ENCODE measurements at regions not wholly inside any gene's neighbourhood (a gene's known extent, or its start where the extent isn't known, plus 50 kb on each side); places are given as distances from the start of the nearest gene placed in this dataset.

- Histone ChIP-seq H3K36me3 (ENCODE audit: control insufficient read depth, insufficient read depth, low read length) (no peaks in the 10 kb centered on the region), H3K9me3 (ENCODE audit: control insufficient read depth, low read depth, low read length) (no peaks in the 10 kb centered on the region), H3K4me1 (ENCODE audit: control insufficient read depth, insufficient read depth, low read length) (no peaks in the 10 kb centered on the region), H3K4me3 (ENCODE audit: low read length) (no peak overlapping the region), H3K27me3 (ENCODE audit: control insufficient read depth, insufficient read depth, low read length) (no peaks in the 10 kb centered on the region), H3K27ac (ENCODE audit: low read length) (peak overlapping the region; percentile 55)
- WGBS (ENCODE audit: insufficient coverage, low lambda C conversion rate): no CpG with 5 or more reads among the region's 6 CpGs
- DNase-seq: peak; percentile 84 to 90
Measured at GRCh38 chr11:122367809-122368231, 251.8 kb upstream of the BLID start.

- H3K27me3 ChIP-seq (ENCODE audit: control insufficient read depth, insufficient read depth, low read length): no peaks in the 10 kb centered on the region
- H3K36me3 ChIP-seq (ENCODE audit: control insufficient read depth, insufficient read depth, low read length): no peaks in the 10 kb centered on the region
- H3K4me3 ChIP-seq (ENCODE audit: low read length): no peak overlapping the region
- no peaks in the 10 kb centered on the region for H3K9me3 ChIP-seq (ENCODE audit: control insufficient read depth, low read depth, low read length)
- H3K4me1 ChIP-seq (ENCODE audit: control insufficient read depth, insufficient read depth, low read length): no peaks in the 10 kb centered on the region
- DNase-seq: no peak
- WGBS (ENCODE audit: insufficient coverage, low lambda C conversion rate): no CpG with 5 or more reads among the region's 11 CpGs
- no peak overlapping the region for H3K27ac ChIP-seq (ENCODE audit: low read length)
Measured at GRCh38 chr11:122365610-122366360, 249.8 kb upstream of the BLID start.

- no CpG with 5 or more reads among the region's 5 CpGs for WGBS (ENCODE audit: insufficient coverage, low lambda C conversion rate)
Measured at GRCh38 chr11:122363296-122363695, 247.3 kb upstream of the BLID start.

GRCh38 chr11:122362381-122362780, 246.4 kb upstream of the BLID start:
- no peaks in the 10 kb centered on the region for H3K27me3 ChIP-seq (ENCODE audit: control insufficient read depth, insufficient read depth, low read length)
- no peaks in the 10 kb centered on the region for H3K36me3 ChIP-seq (ENCODE audit: control insufficient read depth, insufficient read depth, low read length)
- no peak for DNase-seq
- H3K27ac ChIP-seq (ENCODE audit: low read length): no peak overlapping the region
- H3K9me3 ChIP-seq (ENCODE audit: control insufficient read depth, low read depth, low read length): no peaks in the 10 kb centered on the region
- H3K4me1 ChIP-seq (ENCODE audit: control insufficient read depth, insufficient read depth, low read length): no peaks in the 10 kb centered on the region
- WGBS (ENCODE audit: insufficient coverage, low lambda C conversion rate): no CpG with 5 or more reads among the region's 2 CpGs
- no peak overlapping the region for H3K4me3 ChIP-seq (ENCODE audit: low read length)

More at GRCh38 chr11:122363296-122363695, 247.3 kb upstream of the BLID start:
- no peak overlapping the region for H3K27ac ChIP-seq (ENCODE audit: low read length)
- H3K36me3 ChIP-seq (ENCODE audit: control insufficient read depth, insufficient read depth, low read length): no peaks in the 10 kb centered on the region
- H3K9me3 ChIP-seq (ENCODE audit: control insufficient read depth, low read depth, low read length): no peaks in the 10 kb centered on the region
- no peaks in the 10 kb centered on the region for H3K27me3 ChIP-seq (ENCODE audit: control insufficient read depth, insufficient read depth, low read length)
- no peak for DNase-seq
- H3K4me3 ChIP-seq (ENCODE audit: low read length): no peak overlapping the region
- no peaks in the 10 kb centered on the region for H3K4me1 ChIP-seq (ENCODE audit: control insufficient read depth, insufficient read depth, low read length)

GRCh38 chr11:122360875-122361274, 244.9 kb upstream of the BLID start:
- H3K4me3 ChIP-seq (ENCODE audit: low read length): no peak overlapping the region
- 90% methylated on average over 3 of the region's 4 CpGs for WGBS (ENCODE audit: insufficient coverage, low lambda C conversion rate)
- H3K36me3 ChIP-seq (ENCODE audit: control insufficient read depth, insufficient read depth, low read length): no peaks in the 10 kb centered on the region
- H3K27ac ChIP-seq (ENCODE audit: low read length): no peak overlapping the region
- H3K27me3 ChIP-seq (ENCODE audit: control insufficient read depth, insufficient read depth, low read length): no peaks in the 10 kb centered on the region
- no peaks in the 10 kb centered on the region for H3K4me1 ChIP-seq (ENCODE audit: control insufficient read depth, insufficient read depth, low read length)
- DNase-seq: no peak
- H3K9me3 ChIP-seq (ENCODE audit: control insufficient read depth, low read depth, low read length): no peaks in the 10 kb centered on the region

- DNase-seq: no peak
- Histone ChIP-seq H3K27ac (ENCODE audit: low read length) (no peak overlapping the region), H3K4me3 (ENCODE audit: low read length) (no peak overlapping the region), H3K4me1 (ENCODE audit: control insufficient read depth, insufficient read depth, low read length) (no peaks in the 10 kb centered on the region), H3K9me3 (ENCODE audit: control insufficient read depth, low read depth, low read length) (no peaks in the 10 kb centered on the region), H3K27me3 (ENCODE audit: control insufficient read depth, insufficient read depth, low read length) (no peaks in the 10 kb centered on the region), H3K36me3 (ENCODE audit: control insufficient read depth, insufficient read depth, low read length) (no peaks in the 10 kb centered on the region)
- 25% methylated on average over 2 of the region's 11 CpGs for whole genome bisulfite sequencing (ENCODE audit: insufficient coverage, low lambda C conversion rate)
Measured at GRCh38 chr11:122359081-122359571, 243.1 kb upstream of the BLID start.

GRCh38 chr11:122358292-122358691, 242.3 kb upstream of the BLID start:
- H3K27ac ChIP-seq (ENCODE audit: low read length): no peak overlapping the region
- no peaks in the 10 kb centered on the region for H3K4me1 ChIP-seq (ENCODE audit: control insufficient read depth, insufficient read depth, low read length)
- WGBS (ENCODE audit: insufficient coverage, low lambda C conversion rate): no CpG with 5 or more reads among the region's 2 CpGs
- no peak overlapping the region for H3K4me3 ChIP-seq (ENCODE audit: low read length)
- no peaks in the 10 kb centered on the region for H3K9me3 ChIP-seq (ENCODE audit: control insufficient read depth, low read depth, low read length)
- no peak for DNase-seq
- H3K36me3 ChIP-seq (ENCODE audit: control insufficient read depth, insufficient read depth, low read length): no peaks in the 10 kb centered on the region
- H3K27me3 ChIP-seq (ENCODE audit: control insufficient read depth, insufficient read depth, low read length): no peaks in the 10 kb centered on the region

- Histone ChIP-seq H3K27me3 (ENCODE audit: control insufficient read depth, insufficient read depth, low read length) (no peaks in the 10 kb centered on the region), H3K4me1 (ENCODE audit: control insufficient read depth, insufficient read depth, low read length) (no peaks in the 10 kb centered on the region), H3K36me3 (ENCODE audit: control insufficient read depth, insufficient read depth, low read length) (no peaks in the 10 kb centered on the region), H3K9me3 (ENCODE audit: control insufficient read depth, low read depth, low read length) (no peaks in the 10 kb centered on the region), H3K27ac (ENCODE audit: low read length) (no peak overlapping the region), H3K4me3 (ENCODE audit: low read length) (no peak overlapping the region)
- DNase-seq: no peak
- WGBS (ENCODE audit: insufficient coverage, low lambda C conversion rate): no CpG with 5 or more reads among the region's 2 CpGs
Measured at GRCh38 chr11:122355968-122356367, 240.0 kb upstream of the BLID start.

GRCh38 chr11:122354025-122354697, 238.1 kb upstream of the BLID start:
- no peaks in the 10 kb centered on the region for H3K4me1 ChIP-seq (ENCODE audit: control insufficient read depth, insufficient read depth, low read length)
- no peak overlapping the region for H3K4me3 ChIP-seq (ENCODE audit: low read length)
- no peaks in the 10 kb centered on the region for H3K27me3 ChIP-seq (ENCODE audit: control insufficient read depth, insufficient read depth, low read length)
- no peak for DNase-seq
- no peaks in the 10 kb centered on the region for H3K36me3 ChIP-seq (ENCODE audit: control insufficient read depth, insufficient read depth, low read length)
- 82% methylated on average over 2 of the region's 3 CpGs for WGBS (ENCODE audit: insufficient coverage, low lambda C conversion rate)
- H3K9me3 ChIP-seq (ENCODE audit: control insufficient read depth, low read depth, low read length): no peaks in the 10 kb centered on the region
- H3K27ac ChIP-seq (ENCODE audit: low read length): no peak overlapping the region

GRCh38 chr11:122353561-122353960, 237.5 kb upstream of the BLID start:
- no peaks in the 10 kb centered on the region for H3K9me3 ChIP-seq (ENCODE audit: control insufficient read depth, low read depth, low read length)
- WGBS (ENCODE audit: insufficient coverage, low lambda C conversion rate): 100% methylated on average over 3 of the region's 4 CpGs
- no peak overlapping the region for H3K4me3 ChIP-seq (ENCODE audit: low read length)

More at GRCh38 chr11:122353561-122353960, 237.5 kb upstream of the BLID start:
- no peaks in the 10 kb centered on the region for H3K36me3 ChIP-seq (ENCODE audit: control insufficient read depth, insufficient read depth, low read length)
- DNase-seq: no peak
- no peak overlapping the region for H3K27ac ChIP-seq (ENCODE audit: low read length)
- H3K4me1 ChIP-seq (ENCODE audit: control insufficient read depth, insufficient read depth, low read length): no peaks in the 10 kb centered on the region
- no peaks in the 10 kb centered on the region for H3K27me3 ChIP-seq (ENCODE audit: control insufficient read depth, insufficient read depth, low read length)

Data from large intestine (tissue), 3 donors.